Omental fat pad (tissue), 3 donors: ENCODE measurements at regions not wholly inside any gene's neighbourhood (a gene's known extent, or its start where the extent isn't known, plus 50 kb on each side); places are given as distances from the start of the nearest gene placed in this dataset.

ENCODE experiments used
- ATAC-seq: fragments of 150-250 bp; one replicate; pipeline ENCODE4 v1.9.1; 2016; ENCODE audit warnings: mild to moderate bottlenecking, moderate library complexity; ENCODE audit not compliant: low FRiP score
- DNase-seq: peaks from one replicate; pipeline ENCODE4 v3.0.0-alpha.2; 2019; ENCODE audit warnings: low spot score
- CTCF ChIP-seq, 3 donors: fragments of 450-650 bp; IDR thresholded peaks; one replicate each; pipeline ENCODE4 v1.5.1; 2016 to 2017; ENCODE audit warnings: antibody characterized with exemption in 3 of 3, mild to moderate bottlenecking in 3 of 3, moderate library complexity in 2 of 3

GRCh38 chr3:127410678-127411077 lies 122.8 kb upstream of the PRR20G start:
- TF ChIP-seq CTCF (IDR thresholded peaks at IDR 0.05), result no peak
- ATAC-seq (no peak), DNase-seq (no peak)

GRCh38 chr3:127410137-127410488 lies 122.3 kb upstream of the PRR20G start:
- no peak for TF ChIP-seq CTCF (IDR thresholded peaks at IDR 0.05)
- DNase-seq (no peak), ATAC-seq (no peak)

- DNase-seq (no peak), ATAC-seq (no peak)
- TF ChIP-seq CTCF (IDR thresholded peaks at IDR 0.05), result no peak
These were observed 121.7 kb upstream of the PRR20G start for GRCh38 chr3:127409421-127410136.

GRCh38 chr3:127408684-127409420 lies 121.0 kb upstream of the PRR20G start:
- DNase-seq (no peak), ATAC-seq (no peak)
- TF ChIP-seq CTCF (IDR thresholded peaks at IDR 0.05), result no peak

GRCh38 chr3:127408022-127408683 lies 120.3 kb upstream of the PRR20G start:
- ATAC-seq, result no peak
- DNase-seq, result no peak
- TF ChIP-seq CTCF (IDR thresholded peaks at IDR 0.05), result no peak

- no peak for TF ChIP-seq CTCF (IDR thresholded peaks at IDR 0.05)
- no peak for DNase-seq
- ATAC-seq, result no peak
These were observed 119.4 kb upstream of the PRR20G start for GRCh38 chr3:127407026-127407939.
